ENCODE measurements at regions not wholly inside any gene's neighbourhood (a gene's known extent, or its start where the extent isn't known, plus 50 kb on each side); places are given as distances from the start of the nearest gene placed in this dataset.

GRCh38 chr7:145681159-145681558 lies 435.4 kb upstream of the CNTNAP2 start:
- TF ChIP-seq CTCF (IDR thresholded peaks at IDR 0.05; ENCODE audit: low read depth, low read length, poor library complexity, severe bottlenecking), result no peak
- TF ChIP-seq EZH2phosphoT487 (IDR thresholded peaks at IDR 0.05; ENCODE audit: borderline replicate concordance, low read length), result no peak
